GM12878 (cell line): ENCODE measurements at regions not wholly inside any gene's neighbourhood (a gene's known extent, or its start where the extent isn't known, plus 50 kb on each side); places are given as distances from the start of the nearest gene placed in this dataset.

ENCODE experiments used
- ATAC-seq: fragments of 200-7000 bp; cut with Tn5 transposase; 3 replicates; pipeline ENCODE4 v1.9.1; 2020; ENCODE audit warnings: mild to moderate bottlenecking, moderate library complexity
- BruUV-seq: library from RNA; stranded (reverse); fragments of 400-500 nt; replicated peaks from 2 replicates; lab custom pipeline; 2021; lab: Mats Ljungman, UMichigan
- CTCF ChIA-PET: fragments of 300-600 bp; sonication (Branson Sonifier 250); formaldehyde crosslinking; extraction: SDS; loops from one replicate; lab custom pipeline; 2021; ENCODE audit warnings: inconsistent platforms; lab: Yijun Ruan, JAX
- POLR2A ChIA-PET: fragments of 350-600 bp; formaldehyde crosslinking; extraction: SDS; loops from one replicate; lab custom pipeline; 2021; ENCODE audit warnings: inconsistent platforms; lab: Charles Lee
- RAD21 ChIA-PET: fragments of 300-600 bp; sonication (Branson Sonifier 250); formaldehyde crosslinking; loops from one replicate; lab custom pipeline; 2023; ENCODE audit warnings: antibody characterized with exemption; ENCODE audit not compliant: unreplicated experiment; lab: Charles Lee
- SMC1A ChIA-PET: fragments of 300-600 bp; sonication (Branson Sonifier 250); formaldehyde crosslinking; loops from one replicate; lab custom pipeline; 2023; ENCODE audit not compliant: unreplicated experiment, uncharacterized antibody; lab: Charles Lee
- DNase-seq: peaks from one replicate; pipeline ENCODE4 v3.0.0-alpha.2; 2011; ENCODE audit warnings: low read depth, low spot score
- FAIRE-seq: peaks from 3 replicates; lab custom pipeline; 2011; peaks lifted over from hg19 to GRCh38; lab: Jason Lieb, UNC
- H2AFZ ChIP-seq: 2 replicates; pipeline ENCODE4 v1.6.0; 2011; ENCODE audit warnings: low read depth, low read length, control low read depth; ENCODE audit not compliant: control insufficient read depth
- H3K27ac ChIP-seq: 2 replicates; pipeline ENCODE4 v1.5.1; 2011; ENCODE audit warnings: control low read depth; ENCODE audit not compliant: control insufficient read depth, insufficient read depth
- H3K27me3 ChIP-seq, 2 experiments: replicated peaks in 1 of 2; 2 replicates each; pipeline versions ENCODE4 v1.6.0 to v1.6.1; 2011; ENCODE audit warnings: low read length in 1 of 2; ENCODE audit not compliant: control insufficient read depth in 2 of 2, insufficient read depth in 2 of 2
- H3K36me3 ChIP-seq, 2 experiments: 2 replicates each; pipeline ENCODE4 v1.5.1; 2011; ENCODE audit warnings: low read length in 1 of 2; ENCODE audit not compliant: control insufficient read depth in 2 of 2, insufficient read depth in 2 of 2
- H3K4me1 ChIP-seq: 2 replicates; pipeline ENCODE4 v1.6.1; 2011; ENCODE audit warnings: mild to moderate bottlenecking, low read length, moderate library complexity, mixed read lengths; ENCODE audit not compliant: control insufficient read depth, insufficient read depth
- H3K4me2 ChIP-seq: 2 replicates; pipeline ENCODE4 v1.6.0; 2011; ENCODE audit warnings: control low read depth; ENCODE audit not compliant: control insufficient read depth, insufficient read depth
- H3K4me3 ChIP-seq: fragments of 200-600 bp; sonication (generic); 2 replicates; pipeline ENCODE4 v1.5.1; 2016
- H3K79me2 ChIP-seq: 2 replicates; pipeline ENCODE4 v1.6.0; 2011; ENCODE audit warnings: low read length; ENCODE audit not compliant: control insufficient read depth, insufficient read depth
- H3K9ac ChIP-seq: 2 replicates; pipeline ENCODE4 v1.8.0; 2011; ENCODE audit warnings: low read length, control low read depth, mixed read lengths; ENCODE audit not compliant: control insufficient read depth, insufficient read depth
- H3K9me3 ChIP-seq: replicated peaks from 3 replicates; pipeline ENCODE4 v1.5.1; 2011; ENCODE audit warnings: mild to moderate bottlenecking, low read length; ENCODE audit not compliant: control insufficient read depth, insufficient read depth
- H4K20me1 ChIP-seq: 2 replicates; pipeline ENCODE4 v1.6.0; 2011; ENCODE audit not compliant: control insufficient read depth, insufficient read depth
- EP300 ChIP-seq, 2 experiments: fragments of 150-350 bp in 1 of 2; IDR thresholded peaks; 2 replicates each; pipeline ENCODE4 v1.6.1; 2011 to 2012; ENCODE audit warnings: low read depth in 2 of 2, low read length in 2 of 2, borderline replicate concordance in 1 of 2, improper control_type of control experiment in 1 of 2, inconsistent platforms in 1 of 2; ENCODE audit not compliant: control insufficient read depth in 1 of 2
- FOS ChIP-seq: IDR thresholded peaks from 3 replicates; pipeline ENCODE4 v1.6.1; 2011; ENCODE audit warnings: borderline replicate concordance; ENCODE audit not compliant: insufficient read length; ENCODE audit errors: extremely low read depth
- FOXM1 ChIP-seq: IDR thresholded peaks from 2 replicates; pipeline ENCODE4 v1.6.1; 2012; ENCODE audit warnings: low read depth, mild to moderate bottlenecking, inconsistent platforms, low read length, moderate library complexity
- IKZF1 ChIP-seq: fragments of 450-650 bp; conservative IDR thresholded peaks from 2 replicates; pipeline ENCODE4 v1.6.1; 2017; ENCODE audit warnings: antibody characterized with exemption, mild to moderate bottlenecking
- KLF5 ChIP-seq: fragments of 450-650 bp; IDR thresholded peaks from 2 replicates; pipeline ENCODE4 v1.6.1; 2014; ENCODE audit warnings: mild to moderate bottlenecking; ENCODE audit not compliant: partially characterized antibody
- MXI1 ChIP-seq: fragments of 150-350 bp; IDR thresholded peaks from 2 replicates; pipeline ENCODE4 v1.6.1; 2011; ENCODE audit warnings: low read depth, mild to moderate bottlenecking, inconsistent platforms, low read length, improper control_type of control experiment
- NR2C2 ChIP-seq: IDR thresholded peaks from 2 replicates; pipeline ENCODE4 v1.6.1; 2011; ENCODE audit warnings: borderline replicate concordance, low read depth; ENCODE audit not compliant: control insufficient read depth, insufficient read length
- RAD21 ChIP-seq: IDR thresholded peaks from 2 replicates; pipeline ENCODE4 v1.6.1; 2011; ENCODE audit warnings: mild to moderate bottlenecking, low read depth, low read length, moderate library complexity; ENCODE audit not compliant: insufficient read depth
- RAD51 ChIP-seq: fragments of 450-650 bp; IDR thresholded peaks from 2 replicates; pipeline ENCODE4 v1.6.1; 2016; ENCODE audit warnings: moderate library complexity, mild to moderate bottlenecking, inconsistent platforms
- SUZ12 ChIP-seq: fragments of 200-600 bp; sonication (generic); IDR thresholded peaks from one replicate; pipeline ENCODE4 v1.6.1; 2018; ENCODE audit warnings: antibody characterized with exemption, mild to moderate bottlenecking; ENCODE audit not compliant: unreplicated experiment
- WGBS: methylation state at CpG from one replicate; pipeline ENCODE4 v1.1.6; 2016; ENCODE audit warnings: low lambda C conversion rate; ENCODE audit not compliant: insufficient replicate concordance, insufficient coverage; ENCODE audit errors: missing lambda C conversion rate; 5-methylcytosine and 5-hydroxymethylcytosine counted together
- in situ Hi-C: fragments of 300-500 bp; cut with MboI; formaldehyde crosslinking; loops from 9 replicates; pipeline ENCODE4 v1.14.3; 2018; ENCODE audit warnings: mixed read lengths
- intact Hi-C: fragments of 100-400 bp; cut with micrococcal nuclease; formaldehyde crosslinking; loops from one replicate; pipeline ENCODE4 v1.14.2; 2022; ENCODE audit not compliant: unreplicated experiment
- TF ChIP-seq, protein P1 (sequence below): IDR thresholded peaks from 2 replicates; pipeline ENCODE4 v1.6.1; 2012; ENCODE audit warnings: mild to moderate bottlenecking, low read depth, low read length
- TF ChIP-seq, protein P2 (sequence below): fragments of 450-650 bp; IDR thresholded peaks from 2 replicates; pipeline ENCODE4 v1.6.1; 2017; ENCODE audit warnings: borderline replicate concordance
- TF ChIP-seq, protein P3 (sequence below): fragments of 450-650 bp; conservative IDR thresholded peaks from 2 replicates; pipeline ENCODE4 v1.6.1; 2017; ENCODE audit warnings: mild to moderate bottlenecking, moderate library complexity

DNA sequence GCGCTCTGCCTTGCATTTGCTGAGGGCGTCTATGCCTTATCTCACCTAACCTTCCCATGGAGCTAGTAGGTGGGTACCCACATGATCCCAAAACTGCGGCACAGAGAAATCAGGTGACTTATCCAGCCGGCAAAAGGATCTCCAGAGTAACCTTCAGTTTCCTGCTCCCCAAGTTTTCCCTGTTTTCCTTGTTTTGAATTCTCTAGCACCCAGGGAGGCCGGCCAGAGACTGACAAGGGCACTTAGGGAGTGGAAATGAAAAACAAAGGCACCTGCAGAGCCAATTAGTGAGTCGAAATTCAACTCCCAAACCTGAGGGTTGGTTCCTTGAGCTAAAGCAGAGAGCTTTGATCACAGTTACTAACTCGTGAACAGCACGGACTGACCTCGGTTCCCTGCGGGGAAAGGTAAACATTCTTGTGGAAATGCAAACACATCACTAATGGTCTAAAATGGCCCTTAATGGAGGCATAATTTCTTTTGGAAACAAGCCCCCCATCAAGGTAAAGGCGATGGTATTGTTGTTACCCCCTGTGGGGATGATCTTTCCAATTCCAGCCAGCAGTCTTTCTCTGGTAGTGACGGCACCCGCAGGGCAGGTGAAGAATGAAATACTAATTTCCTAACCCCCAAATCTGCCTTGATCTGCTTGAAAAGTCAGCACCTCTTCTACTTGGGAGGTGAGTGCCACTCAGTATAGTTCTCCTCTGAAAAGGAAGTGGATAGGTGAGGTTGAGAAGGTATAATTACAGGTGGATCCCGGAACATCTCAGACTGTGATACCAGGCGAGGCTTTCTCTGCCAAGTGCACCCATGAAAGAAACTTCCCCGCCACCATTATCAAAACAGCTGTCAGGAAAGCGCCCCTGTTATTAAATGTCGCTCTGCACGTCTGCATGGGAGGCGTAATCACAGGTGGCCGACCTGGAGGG, 365.6 kb upstream of the AUTS2 start (continued):
- TF ChIP-seq, protein P1, sequence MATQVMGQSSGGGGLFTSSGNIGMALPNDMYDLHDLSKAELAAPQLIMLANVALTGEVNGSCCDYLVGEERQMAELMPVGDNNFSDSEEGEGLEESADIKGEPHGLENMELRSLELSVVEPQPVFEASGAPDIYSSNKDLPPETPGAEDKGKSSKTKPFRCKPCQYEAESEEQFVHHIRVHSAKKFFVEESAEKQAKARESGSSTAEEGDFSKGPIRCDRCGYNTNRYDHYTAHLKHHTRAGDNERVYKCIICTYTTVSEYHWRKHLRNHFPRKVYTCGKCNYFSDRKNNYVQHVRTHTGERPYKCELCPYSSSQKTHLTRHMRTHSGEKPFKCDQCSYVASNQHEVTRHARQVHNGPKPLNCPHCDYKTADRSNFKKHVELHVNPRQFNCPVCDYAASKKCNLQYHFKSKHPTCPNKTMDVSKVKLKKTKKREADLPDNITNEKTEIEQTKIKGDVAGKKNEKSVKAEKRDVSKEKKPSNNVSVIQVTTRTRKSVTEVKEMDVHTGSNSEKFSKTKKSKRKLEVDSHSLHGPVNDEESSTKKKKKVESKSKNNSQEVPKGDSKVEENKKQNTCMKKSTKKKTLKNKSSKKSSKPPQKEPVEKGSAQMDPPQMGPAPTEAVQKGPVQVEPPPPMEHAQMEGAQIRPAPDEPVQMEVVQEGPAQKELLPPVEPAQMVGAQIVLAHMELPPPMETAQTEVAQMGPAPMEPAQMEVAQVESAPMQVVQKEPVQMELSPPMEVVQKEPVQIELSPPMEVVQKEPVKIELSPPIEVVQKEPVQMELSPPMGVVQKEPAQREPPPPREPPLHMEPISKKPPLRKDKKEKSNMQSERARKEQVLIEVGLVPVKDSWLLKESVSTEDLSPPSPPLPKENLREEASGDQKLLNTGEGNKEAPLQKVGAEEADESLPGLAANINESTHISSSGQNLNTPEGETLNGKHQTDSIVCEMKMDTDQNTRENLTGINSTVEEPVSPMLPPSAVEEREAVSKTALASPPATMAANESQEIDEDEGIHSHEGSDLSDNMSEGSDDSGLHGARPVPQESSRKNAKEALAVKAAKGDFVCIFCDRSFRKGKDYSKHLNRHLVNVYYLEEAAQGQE: no peak
- no peak for TF ChIP-seq RAD21

GRCh38 chr7:69237541-69237940, 360.7 kb upstream of the AUTS2 start:
- H4K20me1 ChIP-seq: no peaks in the 10 kb centered on the region
- no peaks in the 10 kb centered on the region for H3K79me2 ChIP-seq
- intact Hi-C loops: no loop called here
- no TSS peak for BruUV-seq
- H3K4me1 ChIP-seq: no peaks in the 10 kb centered on the region
- FAIRE-seq (no peak), DNase-seq (no peak), ATAC-seq (no peak)
- H3K9ac ChIP-seq: no peak overlapping the region
- RAD21 ChIA-PET: no interaction called here
- H3K36me3 ChIP-seq: no peaks in the 10 kb centered on the region
- no peaks in the 10 kb centered on the region for H3K27me3 ChIP-seq
- H3K27ac ChIP-seq: no peak overlapping the region
- H3K4me2 ChIP-seq: no peak overlapping the region
- SMC1A ChIA-PET: no interaction called here
- CTCF ChIA-PET: no interaction called here
- H2AFZ ChIP-seq: no peak overlapping the region
- H3K4me3 ChIP-seq: no peak overlapping the region
- 38% methylated on average over 8 of the region's 8 CpGs for WGBS
- in situ Hi-C loops: no loop called here
- POLR2A ChIA-PET: no interaction called here
- no peaks in the 10 kb centered on the region for H3K9me3 ChIP-seq
- TF ChIP-seq KLF5 (no peak), IKZF1 (no peak), FOXM1 (no peak), FOS (no peak), SUZ12 (no peak), MXI1 (no peak), NR2C2 (no peak), RAD51 (no peak), EP300 (IDR thresholded peaks at IDR 0.05; ENCODE audit: borderline replicate concordance in 1 of 2, control insufficient read depth in 1 of 2, low read depth in 2 of 2, low read length in 2 of 2) (no peak)
- TF ChIP-seq, protein P2, sequence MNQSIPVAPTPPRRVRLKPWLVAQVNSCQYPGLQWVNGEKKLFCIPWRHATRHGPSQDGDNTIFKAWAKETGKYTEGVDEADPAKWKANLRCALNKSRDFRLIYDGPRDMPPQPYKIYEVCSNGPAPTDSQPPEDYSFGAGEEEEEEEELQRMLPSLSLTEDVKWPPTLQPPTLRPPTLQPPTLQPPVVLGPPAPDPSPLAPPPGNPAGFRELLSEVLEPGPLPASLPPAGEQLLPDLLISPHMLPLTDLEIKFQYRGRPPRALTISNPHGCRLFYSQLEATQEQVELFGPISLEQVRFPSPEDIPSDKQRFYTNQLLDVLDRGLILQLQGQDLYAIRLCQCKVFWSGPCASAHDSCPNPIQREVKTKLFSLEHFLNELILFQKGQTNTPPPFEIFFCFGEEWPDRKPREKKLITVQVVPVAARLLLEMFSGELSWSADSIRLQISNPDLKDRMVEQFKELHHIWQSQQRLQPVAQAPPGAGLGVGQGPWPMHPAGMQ: no peak
- TF ChIP-seq, protein P3, sequence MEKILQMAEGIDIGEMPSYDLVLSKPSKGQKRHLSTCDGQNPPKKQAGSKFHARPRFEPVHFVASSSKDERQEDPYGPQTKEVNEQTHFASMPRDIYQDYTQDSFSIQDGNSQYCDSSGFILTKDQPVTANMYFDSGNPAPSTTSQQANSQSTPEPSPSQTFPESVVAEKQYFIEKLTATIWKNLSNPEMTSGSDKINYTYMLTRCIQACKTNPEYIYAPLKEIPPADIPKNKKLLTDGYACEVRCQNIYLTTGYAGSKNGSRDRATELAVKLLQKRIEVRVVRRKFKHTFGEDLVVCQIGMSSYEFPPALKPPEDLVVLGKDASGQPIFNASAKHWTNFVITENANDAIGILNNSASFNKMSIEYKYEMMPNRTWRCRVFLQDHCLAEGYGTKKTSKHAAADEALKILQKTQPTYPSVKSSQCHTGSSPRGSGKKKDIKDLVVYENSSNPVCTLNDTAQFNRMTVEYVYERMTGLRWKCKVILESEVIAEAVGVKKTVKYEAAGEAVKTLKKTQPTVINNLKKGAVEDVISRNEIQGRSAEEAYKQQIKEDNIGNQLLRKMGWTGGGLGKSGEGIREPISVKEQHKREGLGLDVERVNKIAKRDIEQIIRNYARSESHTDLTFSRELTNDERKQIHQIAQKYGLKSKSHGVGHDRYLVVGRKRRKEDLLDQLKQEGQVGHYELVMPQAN: no peak
